Neural crest cell (in vitro differentiated cells): ENCODE measurements at regions not wholly inside any gene's neighbourhood (a gene's known extent, or its start where the extent isn't known, plus 50 kb on each side); places are given as distances from the start of the nearest gene placed in this dataset.

Experiments
- DNase-seq: peaks from one replicate; pipeline ENCODE4 v3.0.0; 2021; ENCODE audit warnings: low read depth, mixed read lengths, low spot score
- H3K27ac Mint-ChIP-seq: one replicate; pipeline ENCODE4 v1.8.0; 2021; ENCODE audit warnings: mild to moderate bottlenecking, mixed read lengths; ENCODE audit not compliant: unreplicated experiment
- H3K27me3 Mint-ChIP-seq: 2 replicates; pipeline ENCODE4 v1.8.0; 2021; ENCODE audit warnings: low read depth, mild to moderate bottlenecking, mixed read lengths
- H3K36me3 Mint-ChIP-seq: 2 replicates; pipeline ENCODE4 v1.8.0; 2021; ENCODE audit warnings: low read depth, mild to moderate bottlenecking, mixed read lengths
- H3K4me1 Mint-ChIP-seq: 2 replicates; pipeline ENCODE4 v1.8.0; 2021; ENCODE audit warnings: mixed read lengths
- H3K4me3 Mint-ChIP-seq: one replicate; pipeline ENCODE4 v1.8.0; 2021; ENCODE audit warnings: mild to moderate bottlenecking, mixed read lengths
- H3K9me3 Mint-ChIP-seq: 2 replicates; pipeline ENCODE4 v1.8.0; 2021; ENCODE audit warnings: mixed read lengths
- CTCF ChIP-seq: fragments of 200-600 bp; sonication (generic); conservative IDR thresholded peaks from 2 replicates; pipeline ENCODE4 v1.5.0; 2021; ENCODE audit warnings: antibody characterized with exemption, mild to moderate bottlenecking

- TF ChIP-seq CTCF: no peak
- DNase-seq: no peak
- no peak overlapping the region for H3K27ac Mint-ChIP-seq
- H3K4me1 Mint-ChIP-seq: no peaks in the 10 kb centered on the region
- H3K9me3 Mint-ChIP-seq: peaks cover 5% of the 10 kb centered on the region
- no peaks in the 10 kb centered on the region for H3K27me3 Mint-ChIP-seq
- no peak overlapping the region for H3K4me3 Mint-ChIP-seq
- peaks cover 3% of the 10 kb centered on the region for H3K36me3 Mint-ChIP-seq
These were observed 116.2 kb upstream of the SLC4A4 start for GRCh38 chr4:71222661-71223060.

- Mint-ChIP-seq H3K27me3 (no peaks in the 10 kb centered on the region), H3K4me3 (peak overlapping the region; percentile 33), H3K9me3 (no peaks in the 10 kb centered on the region), H3K36me3 (no peaks in the 10 kb centered on the region), H3K4me1 (peaks cover 35% of the 10 kb centered on the region), H3K27ac (peak overlapping the region; percentile 61)
- TF ChIP-seq CTCF: peak; percentile 73
- DNase-seq: peak; percentile 25
These were observed 109.1 kb upstream of the SLC4A4 start for GRCh38 chr4:71229477-71230270.

GRCh38 chr4:71230271-71231128 lies 108.3 kb upstream of the SLC4A4 start:
- peaks cover 40% of the 10 kb centered on the region for H3K4me1 Mint-ChIP-seq
- H3K27me3 Mint-ChIP-seq: no peaks in the 10 kb centered on the region
- H3K9me3 Mint-ChIP-seq: no peaks in the 10 kb centered on the region
- no peak overlapping the region for H3K4me3 Mint-ChIP-seq
- no peak for TF ChIP-seq CTCF
- H3K27ac Mint-ChIP-seq: peak overlapping the region; percentile 13
- no peak for DNase-seq
- no peaks in the 10 kb centered on the region for H3K36me3 Mint-ChIP-seq

- H3K27me3 Mint-ChIP-seq: no peaks in the 10 kb centered on the region
- peak overlapping the region; percentile 39 for H3K27ac Mint-ChIP-seq
- H3K4me1 Mint-ChIP-seq: peaks cover 45% of the 10 kb centered on the region
- no peaks in the 10 kb centered on the region for H3K36me3 Mint-ChIP-seq
- no peak for TF ChIP-seq CTCF
- H3K9me3 Mint-ChIP-seq: no peaks in the 10 kb centered on the region
- H3K4me3 Mint-ChIP-seq: no peak overlapping the region
- DNase-seq: no peak
These were observed 107.4 kb upstream of the SLC4A4 start for GRCh38 chr4:71231129-71232055.

- Mint-ChIP-seq H3K27ac (no peak overlapping the region), H3K4me1 (peaks cover 45% of the 10 kb centered on the region), H3K9me3 (no peaks in the 10 kb centered on the region), H3K36me3 (no peaks in the 10 kb centered on the region), H3K4me3 (no peak overlapping the region), H3K27me3 (no peaks in the 10 kb centered on the region)
- TF ChIP-seq CTCF: no peak
- DNase-seq: no peak
These were observed 106.8 kb upstream of the SLC4A4 start for GRCh38 chr4:71232056-71232430.
